Immature natural killer cell (primary cell): ENCODE measurements at regions not wholly inside any gene's neighbourhood (a gene's known extent, or its start where the extent isn't known, plus 50 kb on each side); places are given as distances from the start of the nearest gene placed in this dataset.

ENCODE experiments used
- DNase-seq, 3 donors: peaks; one replicate each; pipeline ENCODE4 v3.0.0; 2022; ENCODE audit warnings: mixed read lengths in 1 of 3
- H3K27ac Mint-ChIP-seq, 6 donors: one replicate each; pipeline ENCODE4 v1.8.0; 2020; ENCODE audit warnings: mixed read lengths in 6 of 6, mild to moderate bottlenecking in 5 of 6, inconsistent platforms in 4 of 6, moderate library complexity in 3 of 6
- H3K27me3 Mint-ChIP-seq, 3 donors: one replicate each; pipeline ENCODE4 v1.8.0; 2020 to 2021; ENCODE audit warnings: low read depth in 3 of 3, mild to moderate bottlenecking in 3 of 3, mixed read lengths in 3 of 3, moderate library complexity in 3 of 3, inconsistent platforms in 1 of 3
- H3K36me3 Mint-ChIP-seq, 3 donors: one replicate each; pipeline ENCODE4 v1.8.0; 2020; ENCODE audit warnings: mixed read lengths in 3 of 3, inconsistent platforms in 2 of 3, mild to moderate bottlenecking in 2 of 3
- H3K4me1 Mint-ChIP-seq, 2 donors: one replicate each; pipeline ENCODE4 v1.8.0; 2020; ENCODE audit warnings: inconsistent platforms in 2 of 2, mild to moderate bottlenecking in 2 of 2, mixed read lengths in 2 of 2, moderate library complexity in 1 of 2
- H3K4me3 Mint-ChIP-seq, 5 donors: one replicate each; pipeline ENCODE4 v1.8.0; 2020; ENCODE audit warnings: mild to moderate bottlenecking in 5 of 5, mixed read lengths in 5 of 5, inconsistent platforms in 3 of 5, moderate library complexity in 3 of 5
- H3K9me3 Mint-ChIP-seq, 6 donors: one replicate each; pipeline ENCODE4 v1.8.0; 2020; ENCODE audit warnings: mild to moderate bottlenecking in 6 of 6, mixed read lengths in 6 of 6, inconsistent platforms in 4 of 6, moderate library complexity in 3 of 6

DNA sequence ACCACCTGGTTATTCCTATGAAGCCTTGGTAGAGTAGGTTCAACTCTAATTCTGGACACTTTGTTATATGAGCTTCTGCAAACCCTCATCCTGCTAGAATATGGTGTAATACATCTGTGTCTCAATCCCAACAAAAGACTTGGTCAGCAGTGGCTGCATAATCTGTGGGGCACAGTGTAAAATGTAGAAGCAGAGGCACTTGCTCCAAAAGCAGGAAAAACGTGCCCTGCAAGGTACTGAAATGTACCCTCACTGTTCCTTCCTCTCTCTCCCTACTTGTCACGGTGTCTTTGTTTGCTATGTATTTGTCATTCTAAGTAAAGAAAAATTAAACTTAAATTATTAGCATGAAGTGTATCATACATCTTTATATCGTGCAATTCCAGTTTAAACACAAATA is 267.9 kb downstream of the BCL11B start:
- Mint-ChIP-seq H3K4me3 (no peak overlapping the region), H3K36me3 (peaks cover 0 to 4% (median 0%) of the 10 kb centered on the region in 3 donors), H3K27ac (no peak overlapping the region), H3K4me1 (no peaks in the 10 kb centered on the region), H3K9me3 (no peaks in the 10 kb centered on the region), H3K27me3 (peaks cover 0 to 6% (median 5%) of the 10 kb centered on the region in 3 donors)
- no peak for DNase-seq

- Mint-ChIP-seq H3K4me1 (no peaks in the 10 kb centered on the region), H3K27ac (no peak overlapping the region), H3K36me3 (peaks cover 0 to 4% (median 0%) of the 10 kb centered on the region in 3 donors), H3K9me3 (no peaks in the 10 kb centered on the region), H3K27me3 (peaks cover 0 to 7% (median 6%) of the 10 kb centered on the region in 3 donors), H3K4me3 (no peak overlapping the region)
- no peak for DNase-seq
Measured at GRCh38 chr14:99006276-99006675, 265.7 kb downstream of the BCL11B start.

GRCh38 chr14:99007795-99008194 is 264.2 kb downstream of the BCL11B start:
- no peaks in the 10 kb centered on the region for H3K9me3 Mint-ChIP-seq
- H3K27me3 Mint-ChIP-seq: peaks cover 0 to 6% (median 5%) of the 10 kb centered on the region in 3 donors
- DNase-seq: no peak
- no peak overlapping the region for H3K27ac Mint-ChIP-seq
- H3K36me3 Mint-ChIP-seq: peaks cover 0 to 4% (median 0%) of the 10 kb centered on the region in 3 donors
- H3K4me1 Mint-ChIP-seq: no peaks in the 10 kb centered on the region
- H3K4me3 Mint-ChIP-seq: no peak overlapping the region

GRCh38 chr14:99009871-99010270 is 262.1 kb downstream of the BCL11B start:
- Mint-ChIP-seq H3K36me3 (peaks cover 0 to 4% (median 0%) of the 10 kb centered on the region in 3 donors), H3K27ac (no peak overlapping the region), H3K9me3 (no peaks in the 10 kb centered on the region), H3K4me3 (no peak overlapping the region), H3K27me3 (peaks cover 0 to 5% (median 0%) of the 10 kb centered on the region in 3 donors), H3K4me1 (no peaks in the 10 kb centered on the region)
- no peak for DNase-seq

DNA sequence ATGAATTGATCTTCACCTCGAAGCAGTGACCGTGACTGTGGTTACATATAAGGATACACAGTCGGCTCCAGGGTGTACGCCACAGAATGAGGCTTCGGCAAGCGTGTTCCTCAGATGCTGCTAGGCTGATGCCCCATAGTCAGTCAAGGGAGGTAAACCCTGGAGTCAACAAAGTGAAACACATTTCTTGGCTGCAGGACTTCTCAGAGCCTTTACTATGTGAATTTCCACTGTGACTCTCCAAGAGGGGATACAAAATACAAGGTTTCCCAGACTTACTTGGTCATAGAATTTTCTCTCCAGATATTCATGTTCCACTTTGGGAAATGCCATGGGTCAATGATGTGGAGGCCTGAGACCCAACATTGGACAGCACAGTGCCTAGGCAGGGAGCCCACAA is 260.6 kb downstream of the BCL11B start:
- Mint-ChIP-seq H3K4me1 (no peaks in the 10 kb centered on the region), H3K9me3 (no peaks in the 10 kb centered on the region), H3K36me3 (peaks cover 0 to 4% (median 0%) of the 10 kb centered on the region in 3 donors), H3K27ac (no peak overlapping the region), H3K27me3 (peaks cover 0 to 5% (median 0%) of the 10 kb centered on the region in 3 donors), H3K4me3 (no peak overlapping the region)
- no peak for DNase-seq

- DNase-seq: no peak
- peaks cover 0 to 5% (median 1%) of the 10 kb centered on the region in 3 donors for H3K27me3 Mint-ChIP-seq
- no peaks in the 10 kb centered on the region for H3K4me1 Mint-ChIP-seq
- no peak overlapping the region for H3K27ac Mint-ChIP-seq
- peaks cover 0 to 4% (median 0%) of the 10 kb centered on the region in 3 donors for H3K36me3 Mint-ChIP-seq
- no peaks in the 10 kb centered on the region for H3K9me3 Mint-ChIP-seq
- H3K4me3 Mint-ChIP-seq: no peak overlapping the region
Measured at GRCh38 chr14:99012703-99013102, 259.3 kb downstream of the BCL11B start.

DNA sequence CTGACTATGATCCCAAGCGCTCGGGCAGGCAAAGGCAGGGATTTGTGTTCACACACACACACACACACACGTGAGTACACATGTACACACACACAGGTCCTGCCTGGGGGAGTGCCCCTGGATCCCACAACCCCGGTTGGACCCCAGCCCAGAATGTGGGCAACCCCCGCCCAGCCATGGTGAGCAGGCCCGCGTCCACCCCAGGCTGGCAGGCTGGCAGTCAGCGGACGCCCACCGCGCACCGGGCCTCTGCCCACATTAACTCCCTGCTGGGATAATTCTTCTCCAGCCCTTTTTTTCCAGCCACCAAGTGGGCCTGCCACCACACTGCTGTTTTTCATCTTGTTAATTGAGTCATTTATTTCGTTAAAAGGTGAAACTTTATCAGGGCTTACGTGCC is 256.2 kb downstream of the BCL11B start:
- H3K9me3 Mint-ChIP-seq: no peaks in the 10 kb centered on the region
- H3K4me3 Mint-ChIP-seq: no peak overlapping the region
- no peaks in the 10 kb centered on the region for H3K4me1 Mint-ChIP-seq
- H3K27me3 Mint-ChIP-seq: peaks cover 0 to 3% (median 1%) of the 10 kb centered on the region in 3 donors
- DNase-seq: no peak
- no peak overlapping the region for H3K27ac Mint-ChIP-seq
- H3K36me3 Mint-ChIP-seq: no peaks in the 10 kb centered on the region

- Mint-ChIP-seq H3K36me3 (peaks cover 0 to 5% (median 0%) of the 10 kb centered on the region in 3 donors), H3K27ac (no peak overlapping the region), H3K9me3 (no peaks in the 10 kb centered on the region), H3K4me3 (no peak overlapping the region), H3K4me1 (peaks cover 5 to 8% of the 10 kb centered on the region in 2 donors), H3K27me3 (peaks cover 0 to 2% (median 0%) of the 10 kb centered on the region in 3 donors)
- DNase-seq: no peak
Measured at GRCh38 chr14:99023371-99023770, 248.6 kb downstream of the BCL11B start.

DNA sequence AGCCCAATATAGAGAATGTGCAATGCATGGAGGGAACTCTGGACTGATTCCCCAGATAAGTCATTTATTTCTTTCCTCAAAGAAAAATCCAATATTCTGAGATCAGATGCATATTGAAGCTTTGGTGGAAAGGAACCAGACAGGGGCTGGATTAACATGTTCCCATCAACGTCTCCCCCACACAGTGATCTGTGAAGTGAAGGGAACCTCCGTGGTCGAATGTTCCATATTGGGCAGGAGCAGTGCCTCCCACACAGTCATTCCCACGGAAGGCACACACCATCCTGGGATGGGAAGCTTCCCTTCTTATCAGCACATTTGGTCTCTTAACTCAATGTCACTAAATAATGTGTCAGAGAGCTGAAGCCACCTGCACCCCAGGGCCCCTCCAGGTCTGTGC is 247.1 kb downstream of the BCL11B start:
- Mint-ChIP-seq H3K9me3 (no peaks in the 10 kb centered on the region), H3K4me3 (no peak overlapping the region), H3K27me3 (peaks cover 0 to 2% (median 0%) of the 10 kb centered on the region in 3 donors), H3K27ac (no peak overlapping the region), H3K4me1 (peaks cover 5 to 8% of the 10 kb centered on the region in 2 donors), H3K36me3 (peaks cover 0 to 5% (median 0%) of the 10 kb centered on the region in 3 donors)
- DNase-seq: no peak

- no peak for DNase-seq
- H3K27me3 Mint-ChIP-seq: peaks cover 0 to 2% (median 0%) of the 10 kb centered on the region in 3 donors
Measured at GRCh38 chr14:99025418-99025817, 246.6 kb downstream of the BCL11B start.

GRCh38 chr14:99026471-99026870 is 245.5 kb downstream of the BCL11B start:
- H3K27ac Mint-ChIP-seq: peak overlapping the region in 1 of 6 donors; percentile 49
- no peaks in the 10 kb centered on the region for H3K27me3 Mint-ChIP-seq
- peaks cover 0 to 5% (median 0%) of the 10 kb centered on the region in 3 donors for H3K36me3 Mint-ChIP-seq
- no peaks in the 10 kb centered on the region for H3K9me3 Mint-ChIP-seq
- DNase-seq: peak in 1 of 3 donors; percentile 11
- H3K4me3 Mint-ChIP-seq: no peak overlapping the region
- peaks cover 5 to 8% of the 10 kb centered on the region in 2 donors for H3K4me1 Mint-ChIP-seq

More at GRCh38 chr14:99025418-99025817, 246.6 kb downstream of the BCL11B start:
- no peak overlapping the region for H3K27ac Mint-ChIP-seq
- H3K4me1 Mint-ChIP-seq: peaks cover 5 to 8% of the 10 kb centered on the region in 2 donors
- H3K4me3 Mint-ChIP-seq: no peak overlapping the region
- H3K36me3 Mint-ChIP-seq: peaks cover 0 to 5% (median 0%) of the 10 kb centered on the region in 3 donors
- no peaks in the 10 kb centered on the region for H3K9me3 Mint-ChIP-seq

DNA sequence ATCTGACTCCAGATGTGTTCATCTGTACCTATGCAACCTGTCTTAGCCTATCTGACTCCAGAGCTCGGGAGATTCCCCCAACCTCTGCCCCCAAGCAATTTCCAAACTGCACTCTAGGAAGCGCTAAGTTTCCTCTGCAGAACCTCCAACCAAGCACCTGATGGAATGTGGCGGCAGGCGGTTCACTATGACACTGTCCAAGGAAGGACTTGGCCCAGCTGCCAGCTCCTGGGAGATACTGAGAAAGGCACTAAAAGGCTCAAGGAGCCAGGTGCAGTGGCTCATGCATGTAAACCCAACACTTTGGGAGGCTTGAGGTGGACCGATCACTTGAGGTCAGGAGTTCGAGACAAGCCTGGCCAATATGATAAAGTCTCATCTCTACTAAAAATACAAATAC is 244.0 kb downstream of the BCL11B start:
- Mint-ChIP-seq H3K9me3 (no peaks in the 10 kb centered on the region), H3K27me3 (peaks cover 0 to 2% (median 0%) of the 10 kb centered on the region in 3 donors), H3K4me3 (no peak overlapping the region), H3K4me1 (peaks cover 0 to 8% of the 10 kb centered on the region in 2 donors), H3K27ac (no peak overlapping the region), H3K36me3 (no peaks in the 10 kb centered on the region)
- no peak for DNase-seq

DNA sequence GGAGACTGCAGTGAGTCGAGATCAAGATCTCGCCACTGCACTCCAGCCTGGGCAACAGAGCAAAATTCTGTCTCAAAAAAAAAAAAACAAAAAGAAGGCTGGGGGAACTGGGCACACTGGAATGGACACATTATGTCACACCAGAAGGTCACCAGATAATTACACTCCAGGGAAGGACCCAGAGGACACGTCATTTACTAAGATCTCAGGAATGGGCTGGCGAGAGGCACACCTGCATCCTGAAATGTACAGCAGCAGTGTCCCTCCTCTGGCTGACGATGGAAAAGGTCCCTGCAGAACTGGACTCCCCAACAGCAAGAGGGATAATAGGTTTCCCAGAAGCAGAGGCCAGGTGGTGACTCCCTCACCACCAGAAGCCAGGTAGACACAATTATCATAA is 243.5 kb downstream of the BCL11B start:
- H3K27ac Mint-ChIP-seq: no peak overlapping the region
- DNase-seq: no peak
- no peak overlapping the region for H3K4me3 Mint-ChIP-seq
- peaks cover 0 to 8% of the 10 kb centered on the region in 2 donors for H3K4me1 Mint-ChIP-seq
- no peaks in the 10 kb centered on the region for H3K36me3 Mint-ChIP-seq
- H3K27me3 Mint-ChIP-seq: peaks cover 0 to 2% (median 0%) of the 10 kb centered on the region in 3 donors
- no peaks in the 10 kb centered on the region for H3K9me3 Mint-ChIP-seq

- Mint-ChIP-seq H3K4me3 (no peak overlapping the region), H3K9me3 (no peaks in the 10 kb centered on the region), H3K27ac (no peak overlapping the region), H3K36me3 (no peaks in the 10 kb centered on the region), H3K27me3 (peaks cover 0 to 4% (median 0%) of the 10 kb centered on the region in 3 donors), H3K4me1 (peaks cover 0 to 8% of the 10 kb centered on the region in 2 donors)
- DNase-seq: no peak
Measured at GRCh38 chr14:99029145-99029915, 242.7 kb downstream of the BCL11B start.
